Esophagus (tissue), 2 donors: ENCODE measurements at regions not wholly inside any gene's neighbourhood (a gene's known extent, or its start where the extent isn't known, plus 50 kb on each side); places are given as distances from the start of the nearest gene placed in this dataset.

ENCODE experiments used
- H3K27ac ChIP-seq, 2 donors: one replicate each; pipeline ENCODE4 v1.5.1; 2013; ENCODE audit warnings: low read depth in 2 of 2, mild to moderate bottlenecking in 2 of 2, inconsistent platforms in 1 of 2, low read length in 1 of 2, moderate library complexity in 1 of 2
- H3K27me3 ChIP-seq, 2 donors: one replicate each; pipeline ENCODE4 v1.6.1; 2013; ENCODE audit warnings: low read length in 2 of 2, control low read depth in 1 of 2, mild to moderate bottlenecking in 1 of 2; ENCODE audit not compliant: insufficient read depth in 2 of 2, control insufficient read depth in 1 of 2
- H3K36me3 ChIP-seq, 2 donors: one replicate each; pipeline ENCODE4 v1.6.1; 2013; ENCODE audit warnings: low read length in 1 of 2; ENCODE audit not compliant: control insufficient read depth in 2 of 2, insufficient read depth in 2 of 2
- H3K4me1 ChIP-seq, 2 donors: one replicate each; pipeline ENCODE4 v1.6.1; 2013; ENCODE audit warnings: low read length in 1 of 2; ENCODE audit not compliant: control insufficient read depth in 2 of 2, insufficient read depth in 2 of 2
- H3K4me3 ChIP-seq, 2 donors: one replicate each; pipeline ENCODE4 v1.5.1; 2013; ENCODE audit warnings: low read length in 2 of 2, mild to moderate bottlenecking in 2 of 2, low read depth in 1 of 2, moderate library complexity in 1 of 2
- H3K9me3 ChIP-seq, 2 donors: one replicate each; pipeline ENCODE4 v1.6.1; 2013; ENCODE audit warnings: mild to moderate bottlenecking in 2 of 2, low read depth in 1 of 2, low read length in 1 of 2, moderate library complexity in 1 of 2; ENCODE audit not compliant: control insufficient read depth in 2 of 2, insufficient read depth in 1 of 2
- WGBS, 2 donors: extraction: QIAGEN DNeasy Blood & Tissue Kit; methylation state at CpG; one replicate each; pipeline ENCODE4 v1.1.7; 2013; 5-methylcytosine and 5-hydroxymethylcytosine counted together
- donor health status: healthy with polysubstance abuse.
- donor health status: Bipolar disorder and iron deficiency.

DNA sequence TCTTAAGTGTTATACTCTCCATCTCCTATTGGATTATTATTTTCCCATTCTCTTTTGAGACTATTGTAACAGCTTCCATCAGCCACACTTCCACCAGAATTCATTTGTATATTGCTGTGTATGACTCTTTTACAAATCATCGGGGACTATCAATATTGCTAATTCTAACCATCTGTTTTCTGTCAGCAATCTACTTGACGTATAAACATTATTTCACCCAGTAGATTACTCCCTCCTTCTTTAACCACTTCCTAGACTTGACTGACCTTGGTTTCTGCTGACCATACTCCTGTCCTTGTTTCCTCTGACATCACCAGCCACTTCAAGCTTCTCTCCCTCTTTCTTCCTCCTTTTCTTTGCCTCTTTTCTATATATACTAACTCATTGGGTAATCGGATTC lies 402.9 kb downstream of the PCDH18 start:
- Histone ChIP-seq H3K27me3 (no peaks in the 10 kb centered on the region), H3K4me3 (no peak overlapping the region), H3K4me1 (no peaks in the 10 kb centered on the region), H3K27ac (no peak overlapping the region), H3K9me3 (no peaks in the 10 kb centered on the region), H3K36me3 (no peaks in the 10 kb centered on the region)
- WGBS, 2 donors: 61 to 73% methylated on average over 3 of the region's 3 CpGs

DNA sequence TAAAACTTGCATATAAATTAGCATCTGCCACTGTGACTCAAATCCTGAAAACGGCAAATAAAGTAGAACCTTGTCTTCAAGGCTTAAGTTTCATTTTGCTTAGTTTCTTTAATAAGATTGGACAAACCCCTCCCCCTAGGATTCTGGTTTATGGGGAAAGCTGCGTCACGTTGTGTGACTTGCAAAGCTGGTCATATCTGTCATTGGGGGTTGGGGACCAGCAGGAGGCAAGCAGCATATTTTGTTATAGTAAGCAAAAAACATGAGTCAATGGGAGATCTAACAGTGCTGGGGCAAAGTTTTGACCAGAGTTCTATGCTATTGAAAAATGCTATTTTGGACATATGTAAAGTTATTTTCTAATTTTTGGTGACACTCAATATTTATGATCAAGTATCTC lies 407.3 kb downstream of the PCDH18 start:
- Histone ChIP-seq H3K27ac (no peak overlapping the region), H3K27me3 (no peaks in the 10 kb centered on the region), H3K4me1 (no peaks in the 10 kb centered on the region), H3K4me3 (peak overlapping the region in 1 of 2 donors; percentile 37), H3K36me3 (no peaks in the 10 kb centered on the region), H3K9me3 (no peaks in the 10 kb centered on the region)
- WGBS, 2 donors: 43 to 49% methylated on average over 3 of the region's 3 CpGs

DNA sequence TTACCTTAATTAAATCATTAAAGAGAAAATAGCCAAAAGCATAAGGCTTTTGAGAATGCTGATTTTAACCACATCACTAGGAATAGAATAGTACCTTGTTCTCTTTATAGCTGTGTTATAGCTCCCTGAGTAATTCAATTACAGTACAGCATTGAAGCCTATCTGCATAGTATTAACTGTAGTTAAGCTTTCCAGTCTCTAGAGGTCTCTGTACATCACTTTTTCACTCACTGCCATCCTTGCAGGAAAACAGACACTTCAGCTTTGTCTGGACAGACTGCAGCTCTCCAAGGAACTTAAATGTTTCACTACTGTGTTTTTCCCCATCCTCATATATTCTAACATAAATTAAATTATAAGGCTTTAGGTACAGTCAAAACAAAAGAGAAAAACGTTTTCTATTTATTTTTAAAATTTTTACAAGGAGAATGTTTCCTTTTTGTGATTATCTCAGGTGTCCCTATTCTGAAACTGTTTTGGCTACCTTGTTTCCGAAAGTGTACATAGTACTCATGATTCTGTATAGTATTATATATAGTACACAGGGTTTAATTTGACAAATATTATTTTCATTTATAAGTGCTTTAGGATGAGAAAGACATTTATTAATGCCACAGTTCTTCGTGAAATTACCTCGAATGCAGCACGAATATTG lies 407.9 kb downstream of the PCDH18 start:
- 47 to 50% methylated on average over 5 of the region's 5 CpGs for WGBS, 2 donors
- no peak overlapping the region for H3K27ac ChIP-seq
- no peaks in the 10 kb centered on the region for H3K9me3 ChIP-seq
- no peaks in the 10 kb centered on the region for H3K36me3 ChIP-seq
- peak overlapping the region in 1 of 2 donors; percentile 37 for H3K4me3 ChIP-seq
- no peaks in the 10 kb centered on the region for H3K27me3 ChIP-seq
- H3K4me1 ChIP-seq: no peaks in the 10 kb centered on the region

DNA sequence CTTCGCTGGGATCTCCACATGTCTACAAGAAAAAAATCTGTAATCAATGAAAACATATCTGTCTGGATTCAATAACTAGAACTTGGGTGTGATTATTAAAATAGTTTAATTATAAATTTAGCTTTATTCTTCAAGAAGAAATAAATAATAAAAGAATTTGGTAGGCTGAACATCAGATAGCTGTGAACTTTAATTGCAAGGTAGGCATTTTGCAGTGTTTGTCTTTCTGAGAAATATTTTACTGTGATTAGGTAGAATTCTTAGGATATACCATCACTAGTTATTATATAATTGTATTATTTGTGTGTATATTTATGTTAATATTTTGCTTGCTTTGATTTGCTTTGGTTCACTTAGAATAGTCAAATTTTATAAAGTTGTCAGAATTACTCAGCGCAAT lies 409.4 kb downstream of the PCDH18 start:
- Histone ChIP-seq H3K36me3 (no peaks in the 10 kb centered on the region), H3K27ac (no peak overlapping the region), H3K9me3 (no peaks in the 10 kb centered on the region), H3K4me1 (no peaks in the 10 kb centered on the region), H3K4me3 (no peak overlapping the region), H3K27me3 (no peaks in the 10 kb centered on the region)
- 90 to 98% methylated on average over 2 of the region's 2 CpGs for whole genome bisulfite sequencing, 2 donors

DNA sequence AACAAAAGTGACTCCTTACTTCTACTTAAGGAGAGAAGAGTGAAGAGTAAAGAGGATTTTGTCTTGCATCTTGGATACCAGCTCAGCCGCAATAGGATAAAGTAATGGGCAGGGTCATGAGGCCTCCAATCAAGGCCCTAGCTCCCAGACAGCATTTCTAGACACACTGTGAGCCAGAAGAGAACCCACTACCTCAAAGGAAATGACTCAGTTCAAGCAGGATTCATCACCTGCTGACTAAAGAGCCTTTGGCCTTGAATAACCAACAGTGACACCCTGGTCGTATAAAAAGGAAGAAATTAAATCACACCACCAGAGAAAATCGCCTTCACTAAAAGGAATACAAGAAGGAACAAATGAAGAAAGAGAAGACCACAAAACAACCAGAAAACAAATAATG lies 416.1 kb downstream of the PCDH18 start:
- no peaks in the 10 kb centered on the region for H3K4me1 ChIP-seq
- 76 to 83% methylated on average over 3 of the region's 3 CpGs for WGBS, 2 donors
- no peaks in the 10 kb centered on the region for H3K27me3 ChIP-seq
- H3K4me3 ChIP-seq: no peak overlapping the region
- no peaks in the 10 kb centered on the region for H3K9me3 ChIP-seq
- H3K27ac ChIP-seq: no peak overlapping the region
- H3K36me3 ChIP-seq: no peaks in the 10 kb centered on the region

DNA sequence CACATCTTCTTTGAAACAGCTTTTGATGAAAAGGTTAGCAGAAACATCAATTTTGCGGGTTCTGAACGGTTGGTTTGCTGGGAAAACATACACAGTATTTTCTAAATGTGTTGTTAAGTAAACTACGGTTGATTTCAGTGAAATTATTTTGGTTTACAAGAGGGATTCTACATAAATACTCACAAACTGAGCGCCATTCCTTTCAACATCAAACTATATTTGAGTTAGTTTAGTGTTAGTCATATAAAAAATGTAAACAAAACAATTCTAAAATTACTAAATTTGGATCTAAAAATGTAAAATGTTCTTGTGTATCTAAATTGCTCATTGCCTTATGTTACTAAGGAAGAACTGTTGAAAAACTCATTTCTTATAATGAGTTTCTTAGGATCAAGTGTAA lies 425.6 kb downstream of the PCDH18 start:
- Histone ChIP-seq H3K27ac (no peak overlapping the region), H3K36me3 (no peaks in the 10 kb centered on the region), H3K27me3 (no peaks in the 10 kb centered on the region), H3K4me3 (no peak overlapping the region), H3K4me1 (no peaks in the 10 kb centered on the region), H3K9me3 (no peaks in the 10 kb centered on the region)
- 70 to 76% methylated on average over 4 of the region's 4 CpGs for WGBS, 2 donors

DNA sequence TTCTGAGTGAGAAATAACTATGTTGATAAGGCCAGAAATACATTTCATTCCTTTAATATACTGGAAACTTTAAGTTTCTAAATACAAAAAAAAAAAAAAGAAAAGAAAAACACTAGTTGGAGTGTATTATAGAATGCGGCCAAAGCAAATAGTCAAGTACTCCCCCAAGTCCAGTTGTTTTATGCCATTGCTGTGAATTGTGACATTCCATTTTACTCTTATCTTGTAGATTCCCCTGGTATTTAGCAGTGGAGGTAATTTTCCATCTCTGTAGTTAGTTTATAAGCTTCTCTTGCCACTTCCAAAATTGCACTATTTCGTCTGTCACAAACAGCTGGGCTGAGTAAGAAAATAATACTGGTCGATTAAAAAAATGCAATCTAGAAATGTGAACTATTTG lies 426.0 kb downstream of the PCDH18 start:
- H3K36me3 ChIP-seq: no peaks in the 10 kb centered on the region
- H3K27me3 ChIP-seq: no peaks in the 10 kb centered on the region
- H3K4me1 ChIP-seq: no peaks in the 10 kb centered on the region
- no peak overlapping the region for H3K27ac ChIP-seq
- 74% methylated on average over 3 of the region's 3 CpGs for WGBS, 2 donors
- no peak overlapping the region for H3K4me3 ChIP-seq
- H3K9me3 ChIP-seq: no peaks in the 10 kb centered on the region

DNA sequence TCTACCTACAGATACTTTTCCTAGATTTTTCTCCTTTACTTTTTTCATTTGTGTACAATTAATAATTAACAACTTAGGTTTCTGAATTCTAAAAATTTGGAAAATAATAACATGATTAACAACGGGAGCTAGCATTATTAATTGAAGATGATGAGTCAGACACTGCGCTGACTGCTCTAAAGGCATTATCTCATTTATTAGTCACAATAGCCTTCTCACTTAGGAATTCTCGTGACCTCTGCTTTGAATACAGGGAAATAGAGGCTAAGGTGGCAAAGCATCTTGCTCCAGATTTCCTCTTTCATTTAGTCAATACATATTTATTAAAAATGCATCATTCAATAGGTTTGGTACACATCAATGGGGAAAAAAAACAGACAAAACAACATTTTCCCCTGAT lies 441.3 kb downstream of the PCDH18 start:
- Histone ChIP-seq H3K27ac (no peak overlapping the region), H3K36me3 (no peaks in the 10 kb centered on the region), H3K27me3 (no peaks in the 10 kb centered on the region), H3K4me1 (no peaks in the 10 kb centered on the region), H3K9me3 (no peaks in the 10 kb centered on the region), H3K4me3 (no peak overlapping the region)
- 65 to 68% methylated on average over 3 of the region's 3 CpGs for WGBS, 2 donors

DNA sequence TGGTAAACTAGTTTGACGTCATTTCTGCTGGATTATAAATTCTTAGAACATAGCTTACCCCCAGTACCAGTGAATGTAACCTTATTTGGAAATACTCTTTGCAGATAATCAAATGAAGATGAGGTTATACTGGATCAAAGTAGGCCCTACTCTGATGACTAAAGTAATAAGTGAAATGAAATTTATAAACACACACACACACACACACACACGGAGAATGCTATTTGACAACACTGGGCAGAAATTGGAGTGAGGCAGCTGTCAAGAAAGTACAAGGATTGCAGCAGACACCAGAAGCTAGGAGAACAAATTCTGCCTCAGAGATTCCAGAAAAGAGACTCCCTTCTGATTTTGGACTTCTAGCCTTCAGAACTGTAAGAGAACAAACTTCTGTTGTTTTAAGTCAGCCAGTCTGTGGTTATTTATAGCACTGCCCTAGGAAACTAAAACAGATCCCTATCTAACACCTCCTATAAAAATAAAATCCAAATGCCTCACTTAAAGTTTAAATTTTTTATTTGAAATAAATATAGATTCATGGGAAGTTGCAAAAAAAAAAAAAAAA lies 448.6 kb downstream of the PCDH18 start:
- Histone ChIP-seq H3K4me1 (no peaks in the 10 kb centered on the region), H3K4me3 (no peak overlapping the region), H3K36me3 (no peaks in the 10 kb centered on the region), H3K27me3 (no peaks in the 10 kb centered on the region), H3K9me3 (no peaks in the 10 kb centered on the region), H3K27ac (no peak overlapping the region)
- 43 to 60% methylated on average over 2 of the region's 2 CpGs for WGBS, 2 donors

DNA sequence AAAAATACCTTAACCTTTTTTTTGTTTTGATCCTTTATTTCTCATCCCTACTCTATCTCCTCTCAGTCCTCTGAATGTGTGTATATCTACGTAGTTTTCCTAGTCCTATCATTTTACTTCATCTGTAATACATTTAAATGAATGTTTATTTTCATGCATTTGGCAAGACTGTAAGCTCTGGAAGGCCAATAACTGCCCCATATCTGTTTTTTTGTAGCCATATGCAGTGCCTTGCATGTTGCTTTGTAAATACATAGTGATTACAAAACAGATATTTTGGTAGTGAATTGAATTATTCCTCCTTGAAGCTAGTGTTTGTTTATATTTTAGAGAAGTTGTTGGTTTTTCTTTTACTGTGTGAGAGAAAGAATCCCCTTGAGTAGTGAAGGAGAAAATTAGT lies 450.2 kb downstream of the PCDH18 start:
- Histone ChIP-seq H3K27ac (no peak overlapping the region), H3K9me3 (no peaks in the 10 kb centered on the region), H3K4me1 (no peaks in the 10 kb centered on the region), H3K27me3 (no peaks in the 10 kb centered on the region), H3K36me3 (no peaks in the 10 kb centered on the region), H3K4me3 (no peak overlapping the region)
- WGBS, 2 donors: 75 to 79% methylated on average over 1 of the region's 1 CpG
